GDM1 (cell line): ENCODE measurements at regions not wholly inside any gene's neighbourhood (a gene's known extent, or its start where the extent isn't known, plus 50 kb on each side); places are given as distances from the start of the nearest gene placed in this dataset.

Experiments used
- DNase-seq: peaks from one replicate; lab custom pipeline; 2025; lab: John Stamatoyannopoulos, UW

DNA sequence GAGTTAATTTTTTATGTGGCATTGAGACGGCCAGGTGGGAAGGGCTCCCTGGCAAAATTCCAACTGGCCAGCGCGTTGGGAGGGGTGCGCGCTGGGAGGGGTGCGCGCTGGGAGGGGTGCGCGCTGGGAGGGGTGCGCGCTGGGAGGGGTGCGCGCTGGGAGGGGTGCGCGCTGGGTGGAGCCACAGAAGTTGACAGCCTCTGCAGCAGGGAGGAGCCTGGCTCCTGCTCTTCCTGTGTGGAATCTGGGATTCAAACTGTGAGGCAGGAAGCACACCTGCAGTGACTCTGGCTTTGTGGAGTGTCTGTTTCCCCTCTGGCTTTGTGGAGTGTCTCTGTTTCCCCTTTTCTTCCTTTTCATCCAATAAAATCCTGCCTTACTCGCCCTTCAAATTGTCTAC is 147.9 kb upstream of the CBLN2 start:
- DNase-seq = no peak

- no peak for DNase-seq
Observed at GRCh38 chr18:72687736-72688135, 143.6 kb upstream of the CBLN2 start.

GRCh38 chr18:72675394-72675793 is 131.3 kb upstream of the CBLN2 start:
- DNase-seq = no peak

DNA sequence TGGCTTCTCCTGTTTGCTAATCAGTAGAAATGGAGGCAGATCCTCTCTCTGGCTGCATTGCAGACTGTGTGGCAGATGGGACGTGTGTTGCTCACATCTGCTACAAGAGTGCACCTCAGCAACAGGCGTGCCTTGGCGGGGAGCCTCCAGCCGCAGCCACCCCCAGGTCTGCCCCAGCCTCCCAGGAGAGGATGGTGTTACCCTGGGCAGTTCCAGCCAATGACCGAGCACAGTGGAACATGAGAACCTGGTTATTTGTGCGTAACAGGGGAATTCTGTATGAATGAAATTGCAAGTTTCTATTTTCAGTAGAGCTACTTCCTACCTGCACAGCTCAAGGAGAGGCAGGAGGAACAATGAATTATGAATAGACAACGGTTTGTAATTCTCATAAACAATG is 130.6 kb upstream of the CBLN2 start:
- DNase-seq = no peak

- no peak for DNase-seq
Observed at GRCh38 chr18:72673242-72673641, 129.1 kb upstream of the CBLN2 start.

- DNase-seq = no peak
Observed at GRCh38 chr18:72672364-72673184, 128.4 kb upstream of the CBLN2 start.

- no peak for DNase-seq
Observed at GRCh38 chr18:72667932-72668331, 123.8 kb upstream of the CBLN2 start.

GRCh38 chr18:72652990-72653593 is 109.0 kb upstream of the CBLN2 start:
- DNase-seq = peak; percentile 26

GRCh38 chr18:72651033-72651432 is 106.9 kb upstream of the CBLN2 start:
- DNase-seq = no peak

GRCh38 chr18:72648481-72648960 is 104.4 kb upstream of the CBLN2 start:
- no peak for DNase-seq

DNA sequence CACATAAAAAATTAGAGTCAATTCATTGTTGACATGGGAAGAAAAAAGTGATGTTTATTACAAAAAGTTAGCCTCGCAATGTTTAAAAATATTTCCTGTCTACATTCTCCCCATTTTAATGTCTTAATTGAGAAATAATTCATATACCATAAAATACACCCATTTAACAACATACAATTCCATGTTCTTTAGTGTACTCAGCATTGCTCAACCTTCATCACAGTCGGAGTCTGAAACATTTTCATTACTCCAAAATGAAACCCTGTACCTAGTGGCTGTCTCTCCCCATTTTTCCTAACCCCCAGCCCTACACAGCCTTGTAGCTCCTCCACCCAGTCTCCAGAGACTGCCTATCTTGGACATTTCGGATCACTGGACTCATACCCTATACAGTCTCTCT is 103.9 kb upstream of the CBLN2 start:
- no peak for DNase-seq

- no peak for DNase-seq
Observed at GRCh38 chr18:72640557-72640956, 96.4 kb upstream of the CBLN2 start.

DNA sequence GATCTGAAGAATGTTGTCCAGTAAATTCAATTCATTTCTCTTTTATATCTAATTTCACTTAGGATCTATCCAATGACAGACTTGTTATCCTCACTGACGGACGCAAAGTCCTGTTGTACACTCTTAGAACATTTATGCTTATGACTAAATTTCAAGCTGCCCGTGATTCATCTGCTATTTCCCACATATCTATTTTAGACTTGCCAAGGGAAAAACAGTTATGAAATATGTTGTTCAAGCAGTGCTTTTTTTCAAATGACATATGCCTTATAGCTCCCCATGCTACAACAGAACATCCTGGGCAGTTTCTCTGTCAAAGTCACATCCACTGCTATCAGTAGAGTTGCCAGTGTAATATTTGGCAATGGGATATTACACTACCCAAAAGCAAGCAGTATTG is 94.2 kb upstream of the CBLN2 start:
- no peak for DNase-seq

GRCh38 chr18:72637721-72638120 is 93.6 kb upstream of the CBLN2 start:
- DNase-seq = no peak

GRCh38 chr18:72637299-72637698 is 93.2 kb upstream of the CBLN2 start:
- no peak for DNase-seq

- no peak for DNase-seq
Observed at GRCh38 chr18:72636611-72637010, 92.5 kb upstream of the CBLN2 start.

DNA sequence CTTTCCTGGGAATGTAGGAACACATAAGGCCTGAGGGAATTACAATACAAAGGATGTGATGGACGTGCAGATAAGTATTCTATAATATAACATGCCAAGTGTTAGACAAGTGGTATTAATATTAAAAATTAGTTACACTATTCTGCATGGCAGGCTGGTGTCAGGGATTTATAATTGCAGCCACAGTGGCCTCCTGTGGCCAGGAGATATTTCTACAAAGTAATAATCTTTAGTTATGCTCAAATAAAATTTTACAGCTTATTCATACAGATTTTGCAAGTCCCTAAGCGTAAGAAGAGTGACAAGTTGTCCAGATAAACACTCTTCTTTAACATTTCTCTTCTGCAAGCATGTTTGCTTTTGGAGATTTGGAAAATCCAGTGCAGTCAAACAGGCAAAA is 90.4 kb upstream of the CBLN2 start:
- DNase-seq = no peak

DNA sequence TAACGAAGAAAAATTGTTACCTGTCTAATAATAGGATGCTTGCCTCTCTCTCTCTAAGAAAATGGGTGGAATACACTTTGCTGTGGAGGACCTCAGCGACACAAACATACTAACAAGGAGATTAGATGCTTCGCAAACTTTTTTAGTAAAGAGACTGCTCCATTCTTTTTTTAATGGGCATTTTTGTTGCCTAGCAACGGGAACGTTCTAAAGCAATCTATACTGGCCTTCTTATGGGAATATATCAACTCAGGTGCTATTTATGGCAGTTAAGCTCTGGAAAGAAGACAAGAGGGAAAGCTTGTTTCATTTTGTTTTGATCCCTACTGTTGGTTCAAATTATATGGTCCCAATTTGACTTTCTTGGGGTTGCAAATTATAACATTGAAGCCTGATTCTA is 86.8 kb upstream of the CBLN2 start:
- no peak for DNase-seq

DNA sequence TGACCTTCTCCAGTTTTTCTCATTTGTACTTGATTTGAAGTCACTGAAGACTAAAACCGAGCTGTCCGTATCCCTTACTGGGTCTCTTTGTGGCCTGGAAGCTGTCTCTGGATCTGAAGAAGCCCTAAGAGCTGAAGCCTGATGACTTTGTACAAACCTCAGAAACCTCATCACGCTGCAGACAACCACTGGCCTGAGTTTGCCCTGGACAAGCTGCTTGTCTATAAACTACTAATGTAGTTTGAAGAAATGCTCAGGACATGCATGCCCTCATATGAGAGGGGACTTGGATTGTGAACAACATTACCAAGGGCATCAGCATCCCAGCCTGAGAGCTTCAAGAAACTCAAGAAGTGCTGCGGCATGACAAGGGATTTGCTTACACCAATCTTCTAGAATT is 79.3 kb upstream of the CBLN2 start:
- no peak for DNase-seq

DNA sequence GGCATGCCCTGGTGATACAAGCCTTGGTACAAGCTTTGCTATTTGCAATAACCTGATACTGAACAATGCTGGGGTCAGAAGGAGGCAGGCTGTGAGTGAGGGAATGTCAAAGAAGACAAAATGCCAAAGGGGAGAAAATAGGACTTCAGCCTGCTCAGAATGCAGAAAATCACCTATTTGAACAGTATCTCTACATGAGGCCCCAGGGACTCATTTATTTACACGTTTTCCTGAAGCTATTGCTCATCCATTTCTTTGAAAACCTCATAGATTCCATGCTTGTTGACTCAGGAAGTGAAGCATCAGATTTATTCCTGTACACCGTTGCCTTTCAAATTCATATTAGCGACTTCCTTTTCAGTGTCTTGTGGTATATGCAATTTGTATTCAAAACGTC is 69.4 kb upstream of the CBLN2 start:
- DNase-seq = no peak

DNA sequence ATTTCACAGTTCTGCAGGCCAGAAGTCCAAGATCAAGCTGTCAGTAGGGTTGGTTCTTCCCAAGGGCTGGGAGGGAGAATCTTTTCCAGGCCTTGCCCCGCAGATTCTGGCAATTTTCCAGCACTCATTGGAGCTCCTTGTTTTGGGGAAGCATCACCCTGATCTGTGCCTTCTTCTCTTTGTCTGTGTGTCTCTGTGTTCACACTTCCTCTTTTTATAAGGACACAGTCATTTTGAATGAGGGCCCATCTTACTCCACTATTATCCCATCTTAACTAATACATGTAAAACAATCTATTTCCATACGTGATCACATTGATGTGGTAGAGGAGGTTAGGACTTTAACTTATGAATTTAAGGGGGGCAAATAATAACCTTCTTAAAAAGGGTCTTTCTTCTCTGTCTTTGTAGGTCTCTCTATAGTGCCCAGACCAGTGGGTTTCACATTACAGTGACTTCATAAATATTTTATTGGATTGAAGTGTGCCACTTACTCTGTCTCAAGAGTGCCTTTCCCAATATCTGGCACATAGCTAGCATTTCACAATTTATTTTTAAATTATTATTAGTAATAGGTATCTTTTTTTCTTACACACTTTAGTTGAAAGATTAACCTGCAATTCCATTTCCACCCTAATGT is 68.9 kb upstream of the CBLN2 start:
- no peak for DNase-seq

DNA sequence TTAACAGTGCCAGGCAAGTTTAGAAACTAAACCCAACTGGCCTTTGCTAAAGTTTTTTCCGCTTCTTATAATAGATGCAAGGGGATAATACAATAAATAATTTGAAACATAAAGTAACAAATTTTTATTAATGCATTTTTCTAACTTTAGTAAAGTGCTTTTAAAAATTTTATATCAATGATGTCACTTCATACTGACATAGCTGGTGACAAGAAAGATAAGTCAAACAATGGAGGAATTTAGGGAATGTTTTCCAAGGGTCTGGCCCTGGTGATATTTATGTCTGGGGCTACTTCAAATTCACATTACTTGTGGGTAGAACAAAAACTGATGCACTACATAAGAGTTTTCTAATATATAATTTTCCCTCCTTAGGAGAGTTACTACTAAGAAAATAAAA is 61.2 kb upstream of the CBLN2 start:
- no peak for DNase-seq

- no peak for DNase-seq
Observed at GRCh38 chr18:72601944-72602343, 57.8 kb upstream of the CBLN2 start.
